ENCODE measurements at regions not wholly inside any gene's neighbourhood (a gene's known extent, or its start where the extent isn't known, plus 50 kb on each side); places are given as distances from the start of the nearest gene placed in this dataset.

DNA sequence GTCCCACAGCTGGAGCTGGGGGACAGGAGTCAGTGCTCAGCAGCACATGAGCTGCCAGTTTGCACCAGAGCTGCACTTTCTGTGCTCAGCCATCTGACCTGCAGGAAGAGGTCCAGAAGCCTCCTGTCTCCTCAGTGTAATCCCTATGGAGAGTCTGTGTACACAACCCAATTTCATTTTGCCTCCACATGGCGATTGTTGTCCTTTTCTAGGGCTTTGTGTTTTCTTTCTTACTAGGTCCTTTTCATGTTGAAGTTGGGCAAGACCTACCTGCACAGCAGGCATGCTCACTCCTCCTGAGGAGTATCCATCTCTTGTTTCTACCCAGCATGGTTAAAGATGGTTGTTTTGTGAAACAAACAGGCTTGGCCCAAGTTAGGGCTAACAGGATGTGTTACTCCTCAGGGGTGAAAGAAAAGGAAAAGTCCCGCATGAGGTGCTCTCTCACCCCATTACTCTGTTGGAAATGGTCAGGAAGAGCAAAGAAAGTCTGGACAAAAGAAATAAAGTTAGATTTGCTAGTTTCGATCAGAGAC, 273.0 kb downstream of the TMEM167A start:
- TF ChIP-seq SP1 (IDR thresholded peaks at IDR 0.05; ENCODE audit: low read depth) (no peak), POLR2A (IDR thresholded peaks at IDR 0.05; ENCODE audit: borderline replicate concordance, extremely low read depth, insufficient read depth, insufficient read length) (no peak), JUND (IDR thresholded peaks at IDR 0.05) (no peak), EZH2 (IDR thresholded peaks at IDR 0.05) (no peak)
- TF ChIP-seq, protein P1, sequence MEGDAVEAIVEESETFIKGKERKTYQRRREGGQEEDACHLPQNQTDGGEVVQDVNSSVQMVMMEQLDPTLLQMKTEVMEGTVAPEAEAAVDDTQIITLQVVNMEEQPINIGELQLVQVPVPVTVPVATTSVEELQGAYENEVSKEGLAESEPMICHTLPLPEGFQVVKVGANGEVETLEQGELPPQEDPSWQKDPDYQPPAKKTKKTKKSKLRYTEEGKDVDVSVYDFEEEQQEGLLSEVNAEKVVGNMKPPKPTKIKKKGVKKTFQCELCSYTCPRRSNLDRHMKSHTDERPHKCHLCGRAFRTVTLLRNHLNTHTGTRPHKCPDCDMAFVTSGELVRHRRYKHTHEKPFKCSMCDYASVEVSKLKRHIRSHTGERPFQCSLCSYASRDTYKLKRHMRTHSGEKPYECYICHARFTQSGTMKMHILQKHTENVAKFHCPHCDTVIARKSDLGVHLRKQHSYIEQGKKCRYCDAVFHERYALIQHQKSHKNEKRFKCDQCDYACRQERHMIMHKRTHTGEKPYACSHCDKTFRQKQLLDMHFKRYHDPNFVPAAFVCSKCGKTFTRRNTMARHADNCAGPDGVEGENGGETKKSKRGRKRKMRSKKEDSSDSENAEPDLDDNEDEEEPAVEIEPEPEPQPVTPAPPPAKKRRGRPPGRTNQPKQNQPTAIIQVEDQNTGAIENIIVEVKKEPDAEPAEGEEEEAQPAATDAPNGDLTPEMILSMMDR (IDR thresholded peaks at IDR 0.05 in 2 of 3, conservative IDR thresholded peaks at IDR 0.05 in 1 of 3; ENCODE audit: borderline replicate concordance in 1 of 3, insufficient read depth in 1 of 3, low read depth in 2 of 3, low read length in 2 of 3), result no peak
- TF ChIP-seq, protein P2, sequence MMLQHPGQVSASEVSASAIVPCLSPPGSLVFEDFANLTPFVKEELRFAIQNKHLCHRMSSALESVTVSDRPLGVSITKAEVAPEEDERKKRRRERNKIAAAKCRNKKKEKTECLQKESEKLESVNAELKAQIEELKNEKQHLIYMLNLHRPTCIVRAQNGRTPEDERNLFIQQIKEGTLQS (IDR thresholded peaks at IDR 0.05), result no peak
- TF ChIP-seq, protein P3, sequence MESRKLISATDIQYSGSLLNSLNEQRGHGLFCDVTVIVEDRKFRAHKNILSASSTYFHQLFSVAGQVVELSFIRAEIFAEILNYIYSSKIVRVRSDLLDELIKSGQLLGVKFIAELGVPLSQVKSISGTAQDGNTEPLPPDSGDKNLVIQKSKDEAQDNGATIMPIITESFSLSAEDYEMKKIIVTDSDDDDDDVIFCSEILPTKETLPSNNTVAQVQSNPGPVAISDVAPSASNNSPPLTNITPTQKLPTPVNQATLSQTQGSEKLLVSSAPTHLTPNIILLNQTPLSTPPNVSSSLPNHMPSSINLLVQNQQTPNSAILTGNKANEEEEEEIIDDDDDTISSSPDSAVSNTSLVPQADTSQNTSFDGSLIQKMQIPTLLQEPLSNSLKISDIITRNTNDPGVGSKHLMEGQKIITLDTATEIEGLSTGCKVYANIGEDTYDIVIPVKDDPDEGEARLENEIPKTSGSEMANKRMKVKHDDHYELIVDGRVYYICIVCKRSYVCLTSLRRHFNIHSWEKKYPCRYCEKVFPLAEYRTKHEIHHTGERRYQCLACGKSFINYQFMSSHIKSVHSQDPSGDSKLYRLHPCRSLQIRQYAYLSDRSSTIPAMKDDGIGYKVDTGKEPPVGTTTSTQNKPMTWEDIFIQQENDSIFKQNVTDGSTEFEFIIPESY (IDR thresholded peaks at IDR 0.05; ENCODE audit: extremely low read depth, insufficient replicate concordance, low read length), result no peak
